SW480 (cell line): ENCODE measurements at regions not wholly inside any gene's neighbourhood (a gene's known extent, or its start where the extent isn't known, plus 50 kb on each side); places are given as distances from the start of the nearest gene placed in this dataset.
"Not testable (repeated sequence)": the region's sequence is repeated elsewhere in the genome, so short reads cannot be mapped to it uniquely, and the experiment has no call there.

Experiments used
- DNase-seq: peaks from one replicate; pipeline ENCODE4 v3.0.0-alpha.2; 2016; ENCODE audit warnings: low spot score

DNA sequence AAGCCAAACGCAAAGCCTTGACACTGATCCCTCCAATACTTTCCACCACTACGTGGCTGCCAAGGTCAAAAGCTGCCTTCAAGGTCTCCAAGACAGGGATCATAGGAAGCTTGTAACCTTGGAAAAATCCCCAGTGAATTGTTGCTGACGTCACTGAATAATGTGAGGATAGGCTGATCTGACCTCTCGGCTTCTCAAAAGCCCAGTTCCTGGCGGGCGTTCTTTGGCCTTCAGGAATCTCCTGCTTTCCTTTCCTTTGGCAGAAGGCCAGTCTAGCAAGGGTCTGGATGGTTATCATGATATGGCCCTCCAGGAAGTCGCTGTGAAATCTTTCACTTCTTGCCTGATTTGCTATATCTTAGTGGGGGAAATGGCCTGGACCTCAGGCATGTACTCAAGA lies 61.4 kb upstream of the TNFAIP3 start:
- no peak for DNase-seq

DNA sequence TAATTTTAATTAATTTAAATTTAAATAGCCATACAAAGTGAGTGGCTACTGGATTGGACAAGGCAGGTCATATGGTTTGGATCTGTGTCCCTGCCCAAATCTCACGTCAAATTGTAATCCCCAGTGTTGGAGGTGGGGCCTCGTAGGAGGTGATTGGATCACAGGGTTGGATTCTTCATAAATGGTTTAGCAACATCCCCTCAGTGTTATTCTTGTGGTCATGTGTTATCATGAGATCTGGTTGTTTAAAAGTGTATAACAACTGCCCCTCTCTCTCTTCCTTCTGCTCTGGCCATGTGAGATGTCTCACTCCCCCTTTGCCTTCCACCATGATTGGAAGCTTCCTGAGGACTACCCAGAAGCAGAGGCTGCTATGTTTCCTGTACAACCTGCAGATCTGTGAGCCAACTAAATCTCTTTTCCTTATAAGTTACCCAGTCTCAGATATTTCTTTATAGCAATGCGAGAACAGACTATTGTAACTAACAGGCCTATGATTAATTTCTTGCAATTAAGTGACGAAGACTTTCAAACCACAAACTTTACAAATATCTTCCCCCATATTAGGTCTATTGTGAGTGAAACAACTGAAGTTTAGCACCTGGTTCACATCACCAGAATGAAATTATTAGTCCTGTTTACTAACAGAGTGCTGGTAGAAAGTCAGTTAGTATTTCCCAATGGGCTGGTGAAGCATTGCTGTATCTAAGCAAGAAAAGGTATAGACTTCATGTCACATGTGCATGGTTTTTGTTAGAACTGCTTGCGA lies 60.0 kb upstream of the TNFAIP3 start:
- DNase-seq: no peak

DNA sequence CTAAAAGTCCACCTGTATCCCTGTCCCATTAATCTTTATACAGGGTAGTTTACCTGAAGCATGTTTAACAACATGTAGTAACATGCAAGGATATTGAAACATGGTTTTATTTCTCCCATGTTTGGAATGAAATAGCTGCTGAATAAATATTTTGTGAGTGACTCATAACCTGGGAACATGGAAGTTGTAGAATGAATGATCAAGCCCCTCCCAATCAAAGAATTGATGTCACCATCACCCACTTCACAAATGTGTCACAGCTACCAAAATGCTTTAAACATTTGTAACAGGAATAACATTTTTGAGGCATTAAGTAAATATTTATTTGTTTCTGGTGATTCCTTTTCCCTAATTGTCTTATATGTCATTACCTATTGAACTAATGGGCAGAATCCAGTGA lies 58.9 kb upstream of the TNFAIP3 start:
- peak; percentile 28 for DNase-seq

DNA sequence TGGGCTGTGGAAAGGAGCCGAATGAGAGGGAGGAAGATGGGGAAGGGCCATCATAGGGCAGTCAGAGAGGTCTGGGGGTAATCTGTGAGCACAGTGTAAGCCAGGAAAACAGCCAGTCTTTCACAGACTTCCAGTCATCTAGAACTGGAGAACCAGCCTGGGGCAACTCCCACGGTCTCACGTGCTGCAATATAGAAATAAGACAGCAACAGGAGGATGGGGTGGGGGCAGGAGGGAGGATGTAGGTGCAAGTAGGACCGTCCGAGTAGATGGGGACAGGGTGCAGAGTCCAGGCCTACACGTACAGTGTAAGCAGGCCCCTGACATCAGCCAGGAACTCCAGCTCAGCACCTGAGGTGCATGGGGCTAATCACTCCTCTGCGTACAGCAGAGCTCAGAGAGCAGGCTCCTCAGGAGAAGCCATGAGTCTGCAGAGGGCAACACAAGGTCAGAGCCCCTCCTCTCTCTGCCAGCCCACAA lies 58.2 kb upstream of the TNFAIP3 start:
- DNase-seq: no peak

DNA sequence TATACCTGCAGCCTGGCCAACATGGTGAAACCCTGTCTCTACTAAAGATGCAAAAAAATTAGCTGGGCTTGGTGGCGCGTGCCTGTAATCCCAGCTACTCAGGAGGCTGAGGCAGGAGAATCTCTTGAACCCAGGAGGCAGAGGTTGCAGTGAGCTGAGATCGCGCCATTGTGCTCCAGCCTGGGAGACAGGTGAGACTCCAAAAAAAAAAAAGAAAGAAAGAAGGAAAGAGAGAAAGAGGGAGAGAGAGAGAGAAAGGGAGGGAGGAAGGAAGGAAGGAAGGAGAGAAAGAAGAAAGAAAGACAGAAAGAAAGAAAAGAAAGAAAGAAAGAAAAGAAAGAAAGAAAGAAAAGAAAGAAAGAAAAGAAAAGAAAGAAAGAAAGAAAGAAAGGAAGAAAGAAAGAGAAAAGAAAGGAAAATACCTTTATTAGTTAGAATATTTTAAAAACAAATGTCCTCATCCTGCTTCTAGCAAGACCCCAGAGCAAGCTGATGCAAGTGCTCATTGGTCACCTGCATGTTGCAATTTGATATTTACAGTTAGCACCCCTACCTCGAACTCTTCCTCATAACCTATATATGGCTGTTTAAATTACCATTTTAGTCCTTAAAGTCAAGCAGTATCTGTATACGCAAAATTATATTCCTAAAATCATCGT lies 57.0 kb upstream of the TNFAIP3 start:
- not testable (repeated sequence) for DNase-seq

DNA sequence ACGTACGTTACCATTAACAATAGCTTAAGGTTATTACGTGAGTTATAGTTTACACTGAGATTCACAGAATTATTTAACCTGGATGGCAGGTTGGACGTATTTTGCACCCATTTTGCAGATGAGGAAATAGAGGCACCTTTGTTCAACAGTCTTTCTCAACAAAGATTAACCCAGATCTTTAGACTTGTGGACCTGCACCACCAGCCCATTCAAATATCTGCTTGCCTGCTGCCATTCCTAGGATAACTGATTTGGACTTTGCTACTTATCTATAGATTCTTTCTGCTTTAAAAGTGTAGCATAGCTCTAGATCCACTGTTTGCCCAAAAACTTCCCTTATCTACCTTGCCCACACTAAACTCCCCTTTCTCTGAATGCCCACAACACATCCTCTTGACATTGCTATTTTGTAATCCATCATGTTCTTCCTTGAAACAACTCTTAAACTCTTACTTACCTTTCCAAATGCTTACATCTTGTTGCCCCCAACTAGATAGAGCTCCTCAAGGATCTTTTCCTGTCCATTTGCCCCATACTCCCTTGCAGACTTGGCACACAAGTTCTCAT lies 56.4 kb upstream of the TNFAIP3 start:
- DNase-seq: no peak

DNA sequence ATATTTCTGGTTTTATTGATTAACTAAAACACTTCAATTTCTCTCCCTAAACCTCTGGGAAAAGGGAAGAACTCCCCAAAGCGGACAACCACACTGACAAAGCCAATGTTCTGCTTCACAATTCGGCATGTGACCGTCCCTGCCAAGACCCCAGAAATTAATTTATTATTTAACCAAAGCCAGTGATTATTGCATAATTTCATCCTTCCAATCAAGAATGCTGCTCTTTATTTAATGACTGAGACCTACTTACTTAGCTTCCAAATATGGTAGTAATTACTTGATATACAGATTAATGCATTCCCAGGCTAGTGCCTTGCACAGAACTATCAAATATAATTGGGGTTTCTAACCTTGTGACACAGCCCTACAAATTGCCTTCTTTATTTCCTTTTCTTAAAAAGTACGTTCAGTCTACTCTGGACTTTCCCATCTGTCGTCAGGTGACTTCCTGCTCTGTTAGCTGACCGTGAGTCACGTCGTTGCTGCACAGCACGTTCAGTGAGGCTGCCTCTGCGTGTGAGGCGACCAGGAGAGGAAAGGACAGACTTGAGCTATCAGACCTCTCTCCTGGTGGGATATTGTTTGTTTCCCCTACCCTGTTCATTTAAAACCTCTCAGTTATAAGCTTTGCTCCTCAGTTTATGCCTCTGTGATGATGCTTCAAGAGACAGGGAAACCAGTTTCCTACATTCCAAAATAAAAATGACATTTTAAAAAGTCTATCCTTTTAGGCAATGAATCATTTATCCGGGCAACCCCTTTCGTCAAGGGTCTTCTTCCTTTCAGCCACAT lies 55.7 kb upstream of the TNFAIP3 start:
- DNase-seq: peak; percentile 54

DNA sequence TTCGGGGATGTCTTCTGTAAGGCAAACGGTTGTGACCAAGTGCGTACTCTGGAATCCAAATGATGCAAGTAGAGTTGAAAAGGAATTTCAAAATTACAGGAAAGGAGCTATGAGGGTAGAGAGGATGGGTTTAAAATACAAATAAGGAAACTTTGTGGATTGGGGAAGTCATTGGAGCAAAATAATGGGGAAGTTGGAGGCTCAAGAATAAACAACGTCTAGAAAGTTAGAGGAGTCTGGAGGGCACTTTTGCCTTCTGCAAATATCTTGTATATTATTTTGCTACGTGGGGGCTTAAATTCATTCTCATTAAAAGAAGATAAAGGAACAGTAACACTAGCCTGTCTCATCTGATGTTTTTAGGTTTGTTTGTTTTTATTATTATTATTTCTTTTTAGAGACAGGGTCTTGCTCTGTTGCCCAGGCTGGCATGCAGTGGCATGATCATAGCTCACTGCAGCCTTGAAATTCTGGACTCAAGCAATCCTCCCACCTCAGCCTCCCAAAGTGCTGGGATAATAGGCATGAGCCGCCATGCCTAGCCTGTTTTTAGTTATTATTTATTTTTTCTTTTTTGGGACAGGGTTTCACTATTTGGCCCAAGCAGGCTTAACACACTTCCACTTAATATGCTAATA lies 55.0 kb upstream of the TNFAIP3 start:
- DNase-seq: no peak

DNA sequence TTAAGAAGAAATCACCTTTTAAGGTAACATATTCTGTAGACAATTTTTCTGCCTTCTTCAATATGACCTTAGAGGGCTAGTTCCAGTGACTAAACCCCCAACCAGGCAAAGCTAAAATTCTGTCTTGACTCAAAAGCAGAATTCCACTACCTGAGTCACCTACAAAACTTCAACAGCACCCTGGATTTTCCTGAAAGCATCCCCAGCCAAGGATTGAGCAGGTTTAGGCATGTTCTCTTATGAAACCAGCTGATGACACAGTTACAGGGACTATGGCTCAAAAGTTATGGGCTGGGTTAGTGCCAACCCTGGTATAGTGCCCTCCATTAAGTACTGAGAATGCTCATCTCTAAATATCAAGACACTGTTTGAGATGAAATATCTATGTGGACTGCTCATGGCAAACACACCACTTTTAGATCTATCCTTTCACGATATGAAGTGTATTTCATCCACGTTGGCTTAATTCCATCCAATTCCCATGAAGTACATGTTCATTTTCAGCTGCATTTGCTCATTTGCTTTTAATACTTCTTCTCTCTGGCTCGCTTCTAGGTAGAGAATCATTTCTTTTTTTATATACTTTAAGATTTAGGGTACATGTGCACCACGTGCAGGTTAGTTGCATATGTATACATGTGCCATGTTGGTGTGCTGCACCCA lies 53.6 kb upstream of the TNFAIP3 start:
- DNase-seq: no peak

DNA sequence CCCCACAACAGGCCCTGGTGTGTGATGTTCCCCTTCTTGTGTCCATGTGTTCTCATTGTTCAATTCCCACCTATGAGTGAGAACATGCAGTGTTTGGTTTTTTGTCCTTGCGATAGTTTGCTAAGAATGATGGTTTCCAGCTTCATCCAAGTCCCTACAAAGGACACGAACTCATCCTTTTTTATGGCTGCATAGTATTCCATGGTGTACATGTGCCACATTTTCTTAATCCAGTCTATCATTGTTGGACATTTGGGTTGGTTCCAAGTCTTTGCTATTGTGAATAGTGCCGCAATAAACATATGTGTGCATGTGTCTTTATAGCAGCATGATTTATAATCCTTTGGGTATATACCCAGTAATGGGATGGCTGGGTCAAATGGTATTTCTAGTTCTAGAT lies 53.0 kb upstream of the TNFAIP3 start:
- DNase-seq: not testable (repeated sequence)

DNA sequence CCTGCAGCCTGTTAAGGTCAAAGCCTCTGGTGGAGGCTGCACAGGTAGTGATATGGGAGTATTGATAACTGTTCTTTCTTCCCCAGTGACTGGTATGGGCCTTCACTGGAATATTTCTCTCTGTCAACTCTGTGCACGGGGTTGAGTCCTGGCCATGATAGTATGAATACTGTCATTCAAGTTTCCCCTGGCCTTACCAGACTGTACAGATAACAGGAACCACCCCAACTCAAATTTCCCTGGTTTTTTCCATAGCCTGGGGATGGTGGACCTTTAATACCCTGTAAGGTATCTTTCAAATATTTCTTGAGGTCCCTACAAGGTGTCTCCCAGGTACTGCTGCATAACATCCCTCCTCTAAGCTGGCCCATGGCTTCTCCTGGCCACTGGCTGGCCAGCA lies 51.4 kb upstream of the TNFAIP3 start:
- no peak for DNase-seq

DNA sequence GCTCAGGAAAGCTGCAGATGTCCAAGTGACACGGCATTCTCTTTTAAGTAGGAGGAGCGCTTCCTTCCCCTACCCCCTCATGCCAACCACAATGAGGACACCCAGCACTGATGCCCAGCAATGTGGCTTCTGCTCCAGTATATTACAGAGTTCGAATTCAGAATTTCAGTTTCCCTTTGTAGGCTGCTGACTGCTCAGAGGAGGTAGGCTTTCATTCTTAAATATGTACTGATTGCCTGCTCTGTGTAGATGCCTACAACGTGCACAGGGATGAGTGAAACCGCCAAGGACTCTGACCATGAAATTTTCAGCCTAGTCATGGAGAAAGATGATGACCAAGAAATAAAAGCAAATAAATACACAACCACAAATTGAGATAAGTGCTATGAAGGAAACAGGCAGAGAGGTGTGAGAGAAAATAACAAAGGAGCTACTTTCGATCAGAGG lies 50.9 kb upstream of the TNFAIP3 start:
- no peak for DNase-seq

DNA sequence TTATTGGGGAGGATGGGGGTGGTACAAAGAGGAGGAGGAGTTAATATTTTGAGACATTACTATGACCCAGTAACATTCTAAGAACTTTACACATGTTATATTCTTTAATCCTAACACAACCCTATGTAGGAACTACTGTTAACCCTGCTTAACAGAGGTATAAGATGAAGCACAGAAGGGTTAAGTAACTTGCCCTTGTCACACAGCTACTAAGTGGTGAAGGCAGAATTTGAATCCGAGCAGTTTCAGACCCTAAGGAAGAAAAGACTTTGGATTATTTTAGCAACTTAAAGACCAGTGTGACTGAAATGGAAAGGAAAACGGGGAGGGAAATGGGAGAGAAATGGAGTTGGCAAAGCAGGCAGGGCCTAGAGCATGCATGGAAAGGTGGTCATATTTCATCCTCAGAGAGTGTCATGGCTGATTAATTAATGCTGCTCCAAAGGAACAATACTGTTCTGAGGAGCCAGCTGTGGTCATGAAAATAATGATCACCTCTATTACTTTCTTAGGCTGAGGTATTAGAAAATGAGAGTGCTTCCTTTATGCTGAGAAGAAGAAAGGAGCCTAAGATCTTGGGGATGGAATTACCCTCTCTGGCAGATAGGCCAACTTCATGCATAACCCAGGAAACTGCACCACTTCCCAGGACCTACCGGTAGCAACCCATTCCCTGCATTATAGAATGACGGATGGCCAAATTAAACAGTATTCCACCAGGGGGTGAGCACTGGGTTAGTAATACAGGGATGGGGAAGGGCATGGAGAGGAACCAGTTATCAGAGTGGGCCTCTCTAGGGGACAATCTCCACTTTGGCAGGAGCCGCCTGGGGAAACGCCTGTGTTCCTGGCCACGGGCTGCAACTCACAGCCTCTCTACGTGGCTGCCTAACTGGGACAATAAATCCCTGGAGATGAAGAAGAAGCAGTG lies 50.1 kb upstream of the TNFAIP3 start:
- DNase-seq: no peak
